PC-3 (cell line): ENCODE measurements at regions not wholly inside any gene's neighbourhood (a gene's known extent, or its start where the extent isn't known, plus 50 kb on each side); places are given as distances from the start of the nearest gene placed in this dataset.

Source experiments
- ATAC-seq: fragments of 200-7000 bp; cut with Tn5 transposase; 2 replicates; pipeline ENCODE4 v1.9.1; 2020; ENCODE audit warnings: mild to moderate bottlenecking, moderate library complexity
- BruUV-seq: library from RNA; stranded (reverse); fragments of 400-500 nt; replicated peaks from 2 replicates; lab custom pipeline; 2021; lab: Mats Ljungman, UMichigan
- CTCF ChIA-PET: fragments of 300-600 bp; sonication (Branson Sonifier 250); formaldehyde crosslinking; loops from one replicate; lab custom pipeline; 2022; ENCODE audit warnings: antibody characterized with exemption; lab: Charles Lee
- POLR2A ChIA-PET: fragments of 300-600 bp; sonication (Branson Sonifier 250); formaldehyde crosslinking; loops from one replicate; lab custom pipeline; 2022; ENCODE audit warnings: antibody characterized with exemption; ENCODE audit not compliant: unreplicated experiment; lab: Charles Lee
- DNase-seq: peaks from one replicate; pipeline ENCODE4 v3.0.0-alpha.2; 2015
- H2AFZ ChIP-seq: fragments of 300-600 bp; sonication (generic); 2 replicates; pipeline ENCODE4 v1.6.0; 2016; ENCODE audit warnings: antibody characterized with exemption, low read length
- H3F3A ChIP-seq: fragments of 300-600 bp; sonication (generic); one replicate; pipeline ENCODE4 v1.6.0; 2017; ENCODE audit warnings: antibody characterized with exemption, low read length, control low read depth, mild to moderate bottlenecking; ENCODE audit not compliant: unreplicated experiment
- H3K27ac ChIP-seq: fragments of 300-600 bp; sonication (generic); 2 replicates; pipeline ENCODE4 v1.5.1; 2016; ENCODE audit warnings: mild to moderate bottlenecking, low read length
- H3K27me3 ChIP-seq: fragments of 300-600 bp; sonication (generic); 2 replicates; pipeline ENCODE4 v1.6.1; 2016; ENCODE audit warnings: low read length, mixed read lengths
- H3K36me3 ChIP-seq: fragments of 300-600 bp; sonication (generic); 2 replicates; pipeline ENCODE4 v1.6.1; 2016; ENCODE audit warnings: low read depth, mixed run types, low read length, mixed read lengths
- H3K4me1 ChIP-seq: fragments of 300-600 bp; sonication (generic); 2 replicates; pipeline ENCODE4 v1.5.1; 2016; ENCODE audit warnings: low read length; ENCODE audit not compliant: insufficient read depth
- H3K4me2 ChIP-seq: fragments of 300-600 bp; sonication (generic); 2 replicates; pipeline ENCODE4 v1.6.0; 2016; ENCODE audit warnings: low read length
- H3K4me3 ChIP-seq: fragments of 300-600 bp; sonication (generic); 2 replicates; pipeline ENCODE4 v1.5.1; 2016; ENCODE audit warnings: mild to moderate bottlenecking, low read length, mixed read lengths
- H3K79me2 ChIP-seq: fragments of 300-600 bp; sonication (generic); 2 replicates; pipeline ENCODE4 v1.6.1; 2017; ENCODE audit warnings: low read length, mixed read lengths
- H3K9ac ChIP-seq: fragments of 300-600 bp; sonication (generic); 2 replicates; pipeline ENCODE4 v1.6.0; 2016; ENCODE audit warnings: mild to moderate bottlenecking, low read length
- H3K9me2 ChIP-seq: fragments of 300-600 bp; sonication (generic); replicated peaks from 2 replicates; pipeline ENCODE4 v1.6.1; 2016; ENCODE audit warnings: mixed run types, low read length, mixed read lengths
- H3K9me3 ChIP-seq: fragments of 300-600 bp; sonication (generic); 2 replicates; pipeline ENCODE4 v1.6.1; 2016; ENCODE audit warnings: low read length, mixed read lengths
- H4K20me1 ChIP-seq: fragments of 300-600 bp; sonication (generic); 2 replicates; pipeline ENCODE4 v1.6.1; 2016; ENCODE audit warnings: low read length, mixed read lengths
- CTCF ChIP-seq: fragments of 300-600 bp; sonication (generic); conservative IDR thresholded peaks from 2 replicates; pipeline ENCODE4 v1.5.1; 2017; ENCODE audit warnings: antibody characterized with exemption, low read depth, mild to moderate bottlenecking, low read length
- EZH2 ChIP-seq: fragments of 300-600 bp; sonication (generic); IDR thresholded peaks from one replicate; pipeline ENCODE4 v1.6.1; 2017; ENCODE audit warnings: antibody characterized with exemption, mild to moderate bottlenecking, low read length; ENCODE audit not compliant: unreplicated experiment
- EZH2phosphoT487 ChIP-seq: fragments of 300-600 bp; sonication (generic); IDR thresholded peaks from 2 replicates; pipeline ENCODE4 v1.6.1; 2018; ENCODE audit warnings: mild to moderate bottlenecking, antibody characterized with exemption, low read length, borderline replicate concordance
- intact Hi-C: fragments of 100-400 bp; cut with micrococcal nuclease; formaldehyde crosslinking; loops from 2 replicates; pipeline ENCODE4 v1.9.0; 2023

- H3K27ac ChIP-seq, result no peak overlapping the region
- no TSS peak for BruUV-seq
- no peaks in the 10 kb centered on the region for H3K79me2 ChIP-seq
- DNase-seq (no peak), ATAC-seq (no peak)
- H3K36me3 ChIP-seq, result no peaks in the 10 kb centered on the region
- H2AFZ ChIP-seq, result no peak overlapping the region
- intact Hi-C loops, result no loop called here
- no peak overlapping the region for H3K4me3 ChIP-seq
- ChIA-PET POLR2A (no interaction called here), CTCF (no interaction called here)
- 0 out of 2 replicates have a peak, but pooled peaks cover 9% of the 10 kb centered on the region for H3K4me1 ChIP-seq
- TF ChIP-seq EZH2, result no peak
- TF ChIP-seq EZH2phosphoT487, result no peak
- no peak for TF ChIP-seq CTCF
- no peaks in the 10 kb centered on the region for H4K20me1 ChIP-seq
- no peak overlapping the region for H3K9ac ChIP-seq
- H3K27me3 ChIP-seq, result no peaks in the 10 kb centered on the region
- H3K9me3 ChIP-seq, result no peaks in the 10 kb centered on the region
- no peaks in the 10 kb centered on the region for H3F3A ChIP-seq
- no peak overlapping the region for H3K4me2 ChIP-seq
- H3K9me2 ChIP-seq, result no peaks in the 10 kb centered on the region
These were observed 647.5 kb downstream of the C12orf50 start for GRCh38 chr12:87381742-87382141.

- no peak overlapping the region for H3K4me2 ChIP-seq
- intact Hi-C loops, result no loop called here
- DNase-seq, result no peak
- ATAC-seq, result no peak
- H3K27ac ChIP-seq, result no peak overlapping the region
- 0 out of 2 replicates have a peak, but pooled peaks cover 4% of the 10 kb centered on the region for H3K9me3 ChIP-seq
- H3K9ac ChIP-seq, result no peak overlapping the region
- H3F3A ChIP-seq, result no peaks in the 10 kb centered on the region
- BruUV-seq, result no TSS peak
- no peaks in the 10 kb centered on the region for H4K20me1 ChIP-seq
- H3K4me3 ChIP-seq, result no peak overlapping the region
- H3K27me3 ChIP-seq, result no peaks in the 10 kb centered on the region
- 0 out of 2 replicates have a peak, but pooled peaks cover 4% of the 10 kb centered on the region for H3K4me1 ChIP-seq
- ChIA-PET CTCF (no interaction called here), POLR2A (no interaction called here)
- no peaks in the 10 kb centered on the region for H3K79me2 ChIP-seq
- no peak overlapping the region for H2AFZ ChIP-seq
- TF ChIP-seq CTCF, result no peak
- TF ChIP-seq EZH2, result no peak
- no peak for TF ChIP-seq EZH2phosphoT487
- H3K9me2 ChIP-seq, result no peaks in the 10 kb centered on the region
- H3K36me3 ChIP-seq, result no peaks in the 10 kb centered on the region
These were observed 650.7 kb downstream of the C12orf50 start for GRCh38 chr12:87378526-87378925.

GRCh38 chr12:87376722-87377121, 652.5 kb downstream of the C12orf50 start:
- no peak for ATAC-seq
- TF ChIP-seq EZH2phosphoT487 (no peak), CTCF (no peak), EZH2 (no peak)
- intact Hi-C loops, result no loop called here

More at GRCh38 chr12:87376722-87377121, 652.5 kb downstream of the C12orf50 start:
- POLR2A ChIA-PET, result no interaction called here
- Histone ChIP-seq H3K36me3 (no peaks in the 10 kb centered on the region), H3K27ac (no peak overlapping the region), H3K9ac (no peak overlapping the region), H3K4me2 (no peak overlapping the region), H3K4me3 (no peak overlapping the region), H3K79me2 (no peaks in the 10 kb centered on the region), H2AFZ (no peak overlapping the region), H3K9me3 (0 out of 2 replicates have a peak, but pooled peaks cover 4% of the 10 kb centered on the region), H3K27me3 (no peaks in the 10 kb centered on the region), H3K4me1 (no peaks in the 10 kb centered on the region), H4K20me1 (no peaks in the 10 kb centered on the region), H3F3A (no peaks in the 10 kb centered on the region), H3K9me2 (no peaks in the 10 kb centered on the region)
- BruUV-seq, result no TSS peak
- CTCF ChIA-PET, result no interaction called here
- no peak for DNase-seq
